22Rv1 (cell line): ENCODE measurements at regions not wholly inside any gene's neighbourhood (a gene's known extent, or its start where the extent isn't known, plus 50 kb on each side); places are given as distances from the start of the nearest gene placed in this dataset.

ENCODE experiments used
- ZFX ChIP-seq: fragments of 450-650 bp; IDR thresholded peaks from 2 replicates; pipeline ENCODE4 v1.6.1; 2017; ENCODE audit warnings: antibody characterized with exemption, borderline replicate concordance
- TF ChIP-seq, protein P1 (sequence below): fragments of 450-650 bp; IDR thresholded peaks from 2 replicates; pipeline ENCODE4 v1.5.1; 2017; ENCODE audit warnings: mild to moderate bottlenecking

DNA sequence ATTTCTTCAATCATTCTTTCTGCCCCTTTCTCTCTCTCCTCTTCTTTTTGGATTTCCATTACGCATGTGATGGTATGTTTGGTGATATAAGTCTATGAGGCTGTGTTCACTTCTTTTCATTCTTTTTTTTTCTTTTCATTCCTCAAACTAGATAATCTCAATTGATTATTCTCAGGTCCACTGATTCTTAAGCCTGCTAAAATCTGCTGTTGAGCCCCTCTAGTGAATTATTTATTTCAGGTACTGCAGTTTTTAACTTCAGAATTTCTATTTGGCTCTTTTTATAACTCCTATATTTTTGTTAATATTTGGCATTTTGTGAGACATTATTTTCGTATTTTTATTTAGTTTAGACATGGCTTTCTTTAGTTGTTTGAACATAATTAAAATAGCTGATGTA is 671.3 kb upstream of the NECTIN3 start:
- TF ChIP-seq, protein P1, sequence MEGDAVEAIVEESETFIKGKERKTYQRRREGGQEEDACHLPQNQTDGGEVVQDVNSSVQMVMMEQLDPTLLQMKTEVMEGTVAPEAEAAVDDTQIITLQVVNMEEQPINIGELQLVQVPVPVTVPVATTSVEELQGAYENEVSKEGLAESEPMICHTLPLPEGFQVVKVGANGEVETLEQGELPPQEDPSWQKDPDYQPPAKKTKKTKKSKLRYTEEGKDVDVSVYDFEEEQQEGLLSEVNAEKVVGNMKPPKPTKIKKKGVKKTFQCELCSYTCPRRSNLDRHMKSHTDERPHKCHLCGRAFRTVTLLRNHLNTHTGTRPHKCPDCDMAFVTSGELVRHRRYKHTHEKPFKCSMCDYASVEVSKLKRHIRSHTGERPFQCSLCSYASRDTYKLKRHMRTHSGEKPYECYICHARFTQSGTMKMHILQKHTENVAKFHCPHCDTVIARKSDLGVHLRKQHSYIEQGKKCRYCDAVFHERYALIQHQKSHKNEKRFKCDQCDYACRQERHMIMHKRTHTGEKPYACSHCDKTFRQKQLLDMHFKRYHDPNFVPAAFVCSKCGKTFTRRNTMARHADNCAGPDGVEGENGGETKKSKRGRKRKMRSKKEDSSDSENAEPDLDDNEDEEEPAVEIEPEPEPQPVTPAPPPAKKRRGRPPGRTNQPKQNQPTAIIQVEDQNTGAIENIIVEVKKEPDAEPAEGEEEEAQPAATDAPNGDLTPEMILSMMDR: no peak
- TF ChIP-seq ZFX: no peak
